ENCODE measurements at regions not wholly inside any gene's neighbourhood (a gene's known extent, or its start where the extent isn't known, plus 50 kb on each side); places are given as distances from the start of the nearest gene placed in this dataset.
A peak's percentile ranks its signal among the peaks of the same experiment; 100 is the strongest.

DNA sequence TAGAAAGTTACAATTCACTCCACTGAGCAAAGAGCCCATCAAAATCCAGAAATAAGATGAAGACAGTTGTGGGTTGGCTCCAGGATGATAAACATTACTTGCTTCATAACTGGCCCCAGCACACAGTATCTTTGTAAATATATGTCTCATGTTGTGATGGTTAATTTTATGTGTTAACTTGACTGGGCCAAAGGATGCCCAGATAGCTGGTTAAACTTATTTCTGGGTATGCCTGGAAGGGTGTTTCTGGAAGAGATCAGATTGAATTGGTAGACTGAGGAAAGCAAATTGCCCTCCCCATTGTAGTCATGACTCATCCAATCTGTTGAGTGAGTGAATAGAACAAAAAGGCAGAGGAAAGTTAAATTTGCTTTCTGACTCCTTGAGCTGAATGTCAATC is 373.8 kb downstream of the LNPK start:
- intact Hi-C loops (cut with DNase I) = no loop called here

GRCh38 chr2:175627405-175627804 is 374.7 kb downstream of the LNPK start:
- Histone ChIP-seq H3K27ac (no peak overlapping the region), H3K4me1 (peaks cover 0 to 5% (median 0%) of the 10 kb centered on the region in 9 donors), H3K27me3 (peaks cover 0 to 15% (median 0%) of the 10 kb centered on the region in 7 donors), H3K36me3 (no peaks in the 10 kb centered on the region), H3K4me3 (no peak overlapping the region), H3K9me3 (peaks cover 0 to 7% (median 0%) of the 10 kb centered on the region in 11 donors)
- intact Hi-C loops (cut with DNase I) = no loop called here
- TF ChIP-seq CTCF (IDR thresholded peaks at IDR 0.05) = no peak
- DNase-seq (no peak), ATAC-seq (peak in 3 of 8 donors; percentile 25 to 48 (median 44))

More for the DNA sequence above, 373.8 kb downstream of the LNPK start:
- no peak for ATAC-seq
- Histone ChIP-seq H3K27ac (no peak overlapping the region), H3K36me3 (no peaks in the 10 kb centered on the region), H3K9me3 (peaks cover 0 to 7% (median 0%) of the 10 kb centered on the region in 11 donors), H3K27me3 (peaks cover 0 to 18% (median 0%) of the 10 kb centered on the region in 7 donors), H3K4me1 (peaks cover 0 to 5% (median 0%) of the 10 kb centered on the region in 9 donors), H3K4me3 (no peak overlapping the region)
- no peak for DNase-seq
- TF ChIP-seq CTCF (IDR thresholded peaks at IDR 0.05) = no peak

- WGBS, 2 donors = 70 to 79% methylated on average over 4 of the region's 4 CpGs
- intact Hi-C loops (cut with DNase I) = no loop called here
- H3K4me3 ChIP-seq = no peak overlapping the region
- no peaks in the 10 kb centered on the region for H3K36me3 ChIP-seq
- H3K9me3 ChIP-seq = peaks cover 0 to 7% (median 0%) of the 10 kb centered on the region in 11 donors
- no peak overlapping the region for H3K27ac ChIP-seq
- DNase-seq = no peak
- TF ChIP-seq CTCF (IDR thresholded peaks at IDR 0.05) = no peak
- no peak for ATAC-seq
- H3K27me3 ChIP-seq = peaks cover 0 to 15% (median 0%) of the 10 kb centered on the region in 7 donors
- peaks cover 0 to 5% (median 0%) of the 10 kb centered on the region in 9 donors for H3K4me1 ChIP-seq
Measured at GRCh38 chr2:175626796-175627195, 375.3 kb downstream of the LNPK start.

DNA sequence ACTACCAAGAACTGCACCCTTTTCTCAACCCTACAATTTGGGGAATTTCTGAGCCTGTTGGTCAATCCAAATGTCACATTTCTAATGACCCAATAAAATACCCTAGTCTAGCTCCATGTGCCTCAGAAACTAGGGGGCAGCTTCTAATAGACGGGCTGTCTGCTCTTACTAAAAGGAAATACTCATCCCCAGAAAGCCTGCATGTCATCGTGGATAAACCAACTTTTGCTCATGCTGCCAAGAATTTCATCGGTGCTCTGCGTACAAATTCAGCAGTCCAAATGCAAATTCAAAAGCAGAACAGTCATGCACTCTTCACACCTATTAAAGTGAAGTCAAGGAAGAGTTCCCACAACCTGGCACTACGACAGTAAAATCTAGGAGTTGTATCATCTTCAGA is 377.3 kb downstream of the LNPK start:
- WGBS, 2 donors = 65 to 81% methylated on average over 5 of the region's 5 CpGs
- Histone ChIP-seq H3K27me3 (peaks cover 0 to 23% (median 0%) of the 10 kb centered on the region in 7 donors), H3K36me3 (no peaks in the 10 kb centered on the region), H3K4me3 (no peak overlapping the region), H3K9me3 (peaks cover 0 to 7% (median 0%) of the 10 kb centered on the region in 11 donors), H3K27ac (no peak overlapping the region), H3K4me1 (peaks cover 0 to 5% (median 0%) of the 10 kb centered on the region in 9 donors)
- no peak for DNase-seq
- TF ChIP-seq CTCF (IDR thresholded peaks at IDR 0.05) = no peak
- no peak for ATAC-seq
- intact Hi-C loops (cut with DNase I) = no loop called here
